Peyer's patch (tissue), 4 donors: ENCODE measurements at regions not wholly inside any gene's neighbourhood (a gene's known extent, or its start where the extent isn't known, plus 50 kb on each side); places are given as distances from the start of the nearest gene placed in this dataset.

Experiments used
- POLR2A ChIP-seq, 2 donors: fragments of 450-650 bp; IDR thresholded peaks; one replicate each; pipeline ENCODE4 v1.5.1; 2017; ENCODE audit warnings: antibody characterized with exemption in 2 of 2, mild to moderate bottlenecking in 2 of 2, moderate library complexity in 2 of 2
- TF ChIP-seq, protein P1 (sequence below), 6 experiments: fragments of 450-650 bp in 4 of 6; fragments of 200-600 bp in 2 of 6; sonication (generic) in 1 of 6; IDR thresholded peaks; one replicate each; pipeline ENCODE4 v1.5.1; 2017 to 2019; ENCODE audit warnings: antibody characterized with exemption in 6 of 6, mild to moderate bottlenecking in 3 of 6, moderate library complexity in 1 of 6

DNA sequence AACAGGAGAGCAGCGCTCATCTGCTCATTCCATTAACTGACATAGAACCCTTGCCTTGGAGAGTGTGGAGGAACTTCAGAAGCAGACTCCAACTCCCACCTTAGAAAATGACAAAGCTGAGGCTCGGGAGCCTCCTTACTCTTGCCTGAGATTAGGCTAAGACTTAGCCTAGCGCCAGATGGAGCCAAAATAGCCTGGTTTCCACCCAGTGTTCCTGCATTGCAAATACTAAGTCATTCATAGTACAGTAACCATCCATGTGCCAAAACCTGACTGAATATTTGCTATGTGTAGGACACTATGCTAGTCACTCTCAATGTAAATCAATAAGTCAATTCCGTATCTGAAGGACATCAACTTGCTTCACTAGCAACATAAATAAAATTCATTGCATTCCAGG is 387.4 kb upstream of the CPEB2 start:
- TF ChIP-seq, protein P1, sequence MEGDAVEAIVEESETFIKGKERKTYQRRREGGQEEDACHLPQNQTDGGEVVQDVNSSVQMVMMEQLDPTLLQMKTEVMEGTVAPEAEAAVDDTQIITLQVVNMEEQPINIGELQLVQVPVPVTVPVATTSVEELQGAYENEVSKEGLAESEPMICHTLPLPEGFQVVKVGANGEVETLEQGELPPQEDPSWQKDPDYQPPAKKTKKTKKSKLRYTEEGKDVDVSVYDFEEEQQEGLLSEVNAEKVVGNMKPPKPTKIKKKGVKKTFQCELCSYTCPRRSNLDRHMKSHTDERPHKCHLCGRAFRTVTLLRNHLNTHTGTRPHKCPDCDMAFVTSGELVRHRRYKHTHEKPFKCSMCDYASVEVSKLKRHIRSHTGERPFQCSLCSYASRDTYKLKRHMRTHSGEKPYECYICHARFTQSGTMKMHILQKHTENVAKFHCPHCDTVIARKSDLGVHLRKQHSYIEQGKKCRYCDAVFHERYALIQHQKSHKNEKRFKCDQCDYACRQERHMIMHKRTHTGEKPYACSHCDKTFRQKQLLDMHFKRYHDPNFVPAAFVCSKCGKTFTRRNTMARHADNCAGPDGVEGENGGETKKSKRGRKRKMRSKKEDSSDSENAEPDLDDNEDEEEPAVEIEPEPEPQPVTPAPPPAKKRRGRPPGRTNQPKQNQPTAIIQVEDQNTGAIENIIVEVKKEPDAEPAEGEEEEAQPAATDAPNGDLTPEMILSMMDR (IDR thresholded peaks at IDR 0.05) = no peak
- no peak for TF ChIP-seq POLR2A (IDR thresholded peaks at IDR 0.05)
